H9 (cell line): ENCODE measurements at regions not wholly inside any gene's neighbourhood (a gene's known extent, or its start where the extent isn't known, plus 50 kb on each side); places are given as distances from the start of the nearest gene placed in this dataset.

Source experiments
- DNase-seq: peaks from one replicate; pipeline ENCODE4 v3.0.0-alpha.2; 2017
- H2AFZ ChIP-seq: one replicate; pipeline ENCODE4 v1.6.1; 2013; ENCODE audit warnings: mild to moderate bottlenecking, low read length, control low read depth, moderate library complexity
- H2AK5ac ChIP-seq: 2 replicates; pipeline ENCODE4 v1.6.1; 2013; ENCODE audit warnings: low read length, control low read depth, mixed read lengths; ENCODE audit not compliant: insufficient read length
- H2BK120ac ChIP-seq: one replicate; pipeline ENCODE4 v1.6.1; 2013; ENCODE audit warnings: low read depth, mild to moderate bottlenecking, low read length, control low read depth, inconsistent platforms; ENCODE audit not compliant: poor library complexity, severe bottlenecking
- H2BK12ac ChIP-seq: 2 replicates; pipeline ENCODE4 v1.6.1; 2013; ENCODE audit warnings: low read length, control low read depth, mixed read lengths, low read depth; ENCODE audit not compliant: insufficient read length
- H2BK15ac ChIP-seq: 2 replicates; pipeline ENCODE4 v1.6.1; 2013; ENCODE audit warnings: low read depth, low read length, control low read depth
- H2BK20ac ChIP-seq: one replicate; pipeline ENCODE4 v1.6.1; 2013; ENCODE audit warnings: low read depth, mild to moderate bottlenecking, low read length, control low read depth, inconsistent platforms; ENCODE audit not compliant: poor library complexity, severe bottlenecking
- H2BK5ac ChIP-seq: 2 replicates; pipeline ENCODE4 v1.6.1; 2013; ENCODE audit warnings: low read length, control low read depth, mixed read lengths; ENCODE audit not compliant: insufficient read length
- H3K14ac ChIP-seq: 2 replicates; pipeline ENCODE4 v1.6.1; 2013; ENCODE audit warnings: low read length, control low read depth; ENCODE audit not compliant: insufficient read depth
- H3K18ac ChIP-seq: 2 replicates; pipeline ENCODE4 v1.6.1; 2013; ENCODE audit warnings: low read depth, mild to moderate bottlenecking, mixed read lengths, low read length, control low read depth; ENCODE audit not compliant: insufficient read length
- H3K23ac ChIP-seq: 2 replicates; pipeline ENCODE4 v1.6.1; 2013; ENCODE audit warnings: low read length, control low read depth, mixed read lengths, low read depth; ENCODE audit not compliant: insufficient read length
- H3K23me2 ChIP-seq: 2 replicates; pipeline ENCODE4 v1.6.1; 2013; ENCODE audit warnings: low read depth, mild to moderate bottlenecking, mixed read lengths, low read length, control low read depth; ENCODE audit not compliant: insufficient read length, poor library complexity, severe bottlenecking
- H3K27ac ChIP-seq: 2 replicates; pipeline ENCODE4 v1.5.1; 2013; ENCODE audit warnings: low read length, control low read depth, mixed read lengths, low read depth; ENCODE audit not compliant: insufficient read length
- H3K27me3 ChIP-seq: 2 replicates; pipeline ENCODE4 v1.6.1; 2013; ENCODE audit warnings: low read length, control low read depth, inconsistent platforms; ENCODE audit not compliant: insufficient read depth
- H3K4ac ChIP-seq: 2 replicates; pipeline ENCODE4 v1.6.1; 2013; ENCODE audit warnings: low read depth, mild to moderate bottlenecking, control low read depth, inconsistent platforms, low read length, moderate library complexity
- H3K4me1 ChIP-seq: 2 replicates; pipeline ENCODE4 v1.6.1; 2013; ENCODE audit warnings: low read length, control low read depth, inconsistent platforms; ENCODE audit not compliant: insufficient read depth
- H3K4me2 ChIP-seq: 2 replicates; pipeline ENCODE4 v1.6.1; 2013; ENCODE audit warnings: low read length, control low read depth, mixed read lengths; ENCODE audit not compliant: insufficient read length, insufficient read depth
- H3K56ac ChIP-seq: 2 replicates; pipeline ENCODE4 v1.6.1; 2013; ENCODE audit warnings: low read depth, mild to moderate bottlenecking, mixed read lengths, low read length, control low read depth; ENCODE audit not compliant: insufficient read length
- H3K79me1 ChIP-seq: 2 replicates; pipeline ENCODE4 v1.6.1; 2013; ENCODE audit warnings: low read depth, mild to moderate bottlenecking, moderate library complexity, low read length, control low read depth, inconsistent platforms; ENCODE audit not compliant: insufficient read depth, poor library complexity, severe bottlenecking
- H3K79me2 ChIP-seq: 2 replicates; pipeline ENCODE4 v1.6.1; 2013; ENCODE audit warnings: low read length, control low read depth, inconsistent platforms; ENCODE audit not compliant: insufficient read depth
- H3K9ac ChIP-seq: 2 replicates; pipeline ENCODE4 v1.6.1; 2013; ENCODE audit warnings: low read length, control low read depth, mixed read lengths; ENCODE audit not compliant: insufficient read length; ENCODE audit errors: extremely low read depth
- H3K9me3 ChIP-seq: one replicate; pipeline ENCODE4 v1.6.1; 2013; ENCODE audit warnings: low read depth, low read length, inconsistent platforms; ENCODE audit not compliant: control insufficient read depth
- H3T11ph ChIP-seq: one replicate; pipeline ENCODE4 v1.6.1; 2013; ENCODE audit warnings: mild to moderate bottlenecking, low read length, control low read depth, inconsistent platforms
- H4K20me1 ChIP-seq: one replicate; pipeline ENCODE4 v1.6.1; 2013; ENCODE audit not compliant: control insufficient read depth, insufficient read length, insufficient read depth
- H4K5ac ChIP-seq: 2 replicates; pipeline ENCODE4 v1.6.1; 2013; ENCODE audit warnings: low read depth, mild to moderate bottlenecking, mixed read lengths, low read length, control low read depth; ENCODE audit not compliant: insufficient read length
- H4K8ac ChIP-seq: replicated peaks from 2 replicates; pipeline ENCODE4 v1.6.1; 2013; ENCODE audit warnings: low read length, control low read depth, mixed read lengths, low read depth; ENCODE audit not compliant: insufficient read length
- H4K91ac ChIP-seq: 2 replicates; pipeline ENCODE4 v1.6.1; 2013; ENCODE audit warnings: low read depth, mild to moderate bottlenecking, moderate library complexity, mixed read lengths, low read length, control low read depth; ENCODE audit not compliant: insufficient read length
- H3K27ac Mint-ChIP-seq, 3 experiments: 2 replicates in 2 of 3; 3 replicates in 1 of 3; pipeline ENCODE4 v1.8.0; 2020 to 2021; ENCODE audit warnings: mixed read lengths in 3 of 3, mild to moderate bottlenecking in 1 of 3, moderate library complexity in 1 of 3
- H3K27me3 Mint-ChIP-seq: 2 replicates; pipeline ENCODE4 v1.8.0; 2021; ENCODE audit warnings: low read depth, mild to moderate bottlenecking, moderate library complexity, mixed read lengths
- H3K36me3 Mint-ChIP-seq, 3 experiments: 2 replicates in 2 of 3; 3 replicates in 1 of 3; pipeline ENCODE4 v1.8.0; 2020 to 2021; ENCODE audit warnings: low read depth in 3 of 3, mixed read lengths in 3 of 3; ENCODE audit not compliant: insufficient read depth in 1 of 3
- H3K4me1 Mint-ChIP-seq, 2 experiments: 2 replicates each; pipeline ENCODE4 v1.8.0; 2020; ENCODE audit warnings: mixed read lengths in 2 of 2
- H3K4me3 Mint-ChIP-seq, 2 experiments: 2 replicates in 1 of 2; 3 replicates in 1 of 2; pipeline ENCODE4 v1.8.0; 2020 to 2021; ENCODE audit warnings: mild to moderate bottlenecking in 2 of 2, mixed read lengths in 2 of 2, moderate library complexity in 1 of 2
- H3K9me3 Mint-ChIP-seq, 2 experiments: 2 replicates in 1 of 2; 3 replicates in 1 of 2; pipeline ENCODE4 v1.8.0; 2020; ENCODE audit warnings: mild to moderate bottlenecking in 2 of 2, mixed read lengths in 2 of 2, moderate library complexity in 1 of 2
- CTCF ChIP-seq: fragments of 200-600 bp; sonication (generic); conservative IDR thresholded peaks from 3 replicates; pipeline ENCODE4 v1.8.0; 2021; ENCODE audit warnings: antibody characterized with exemption, mild to moderate bottlenecking
- WGBS: extraction: QIAGEN DNeasy Blood & Tissue Kit; methylation state at CpG from one replicate; pipeline ENCODE4 v1.1.7; 2013; ENCODE audit warnings: missing lambda C conversion rate, low lambda C conversion rate, mixed read lengths; ENCODE audit not compliant: insufficient read length; ENCODE audit errors: extremely low coverage; 5-methylcytosine and 5-hydroxymethylcytosine counted together

- no peak overlapping the region for H2AFZ ChIP-seq
- no peak overlapping the region for H4K91ac ChIP-seq
- no peak overlapping the region for H3T11ph ChIP-seq
- no peaks in the 10 kb centered on the region for H3K79me2 ChIP-seq
- H4K20me1 ChIP-seq = no peaks in the 10 kb centered on the region
- H3K27ac ChIP-seq = no peak overlapping the region
- no peak overlapping the region for H3K14ac ChIP-seq
- no peak overlapping the region for H2BK5ac ChIP-seq
- no peak overlapping the region for H3K18ac ChIP-seq
- H2AK5ac ChIP-seq = no peak overlapping the region
- H3K23me2 ChIP-seq = no peaks in the 10 kb centered on the region
- no peaks in the 10 kb centered on the region for H3K4me1 ChIP-seq
- no peak overlapping the region for H2BK15ac ChIP-seq
- no peak overlapping the region for H4K5ac ChIP-seq
- no peak overlapping the region for H3K4ac ChIP-seq
- TF ChIP-seq CTCF = no peak
- H3K36me3 Mint-ChIP-seq = no peaks in the 10 kb centered on the region
- H2BK20ac ChIP-seq = no peak overlapping the region
- H3K9me3 Mint-ChIP-seq = peaks cover 2% of the 10 kb centered on the region in 2 experiments; a peak in 3 of 5 replicates
- H3K4me1 Mint-ChIP-seq = peaks cover 0 to 7% of the 10 kb centered on the region in 2 experiments; a peak in 1 of 4 replicates
- H2BK120ac ChIP-seq = no peak overlapping the region
- H4K8ac ChIP-seq = no peak overlapping the region
- H3K56ac ChIP-seq = no peak overlapping the region
- no peak overlapping the region; a peak in 1 of 5 replicates for H3K4me3 Mint-ChIP-seq
- no peak overlapping the region for H3K27ac Mint-ChIP-seq
- H3K79me1 ChIP-seq = no peaks in the 10 kb centered on the region
- no peaks in the 10 kb centered on the region for H3K27me3 ChIP-seq
- H3K9me3 ChIP-seq = no peaks in the 10 kb centered on the region
- DNase-seq = no peak
- no CpG with 5 or more reads among the region's 3 CpGs for WGBS
- no peak overlapping the region for H3K9ac ChIP-seq
- no peak overlapping the region for H3K23ac ChIP-seq
- no peak overlapping the region for H2BK12ac ChIP-seq
- H3K4me2 ChIP-seq = no peak overlapping the region
- H3K27me3 Mint-ChIP-seq = peaks cover 15% of the 10 kb centered on the region
Measured at GRCh38 chr2:174690026-174690425, 74.2 kb downstream of the CHRNA1 start.
